Lower lobe of right lung (tissue), 2 donors: ENCODE measurements at regions not wholly inside any gene's neighbourhood (a gene's known extent, or its start where the extent isn't known, plus 50 kb on each side); places are given as distances from the start of the nearest gene placed in this dataset.
"Not testable (repeated sequence)": the region's sequence is repeated elsewhere in the genome, so short reads cannot be mapped to it uniquely, and the experiment has no call there.

Source experiments
- ATAC-seq, 2 donors: fragments of 200-7000 bp; cut with Tn5 transposase; one replicate each; pipeline ENCODE4 v1.9.1; 2020 to 2022; ENCODE audit warnings: mild to moderate bottlenecking in 2 of 2, moderate library complexity in 2 of 2
- DNase-seq: peaks from one replicate; pipeline ENCODE4 v3.0.0-alpha.2; 2020
- H3K27ac ChIP-seq: fragments of 200-600 bp; one replicate; pipeline ENCODE4 v1.8.0; 2022
- H3K27me3 ChIP-seq: fragments of 200-600 bp; one replicate; pipeline ENCODE4 v1.8.0; 2022; ENCODE audit warnings: low read depth
- H3K36me3 ChIP-seq: fragments of 200-600 bp; one replicate; pipeline ENCODE4 v1.8.0; 2022; ENCODE audit warnings: mild to moderate bottlenecking
- H3K4me1 ChIP-seq: fragments of 200-600 bp; one replicate; pipeline ENCODE4 v1.8.0; 2022
- H3K4me3 ChIP-seq: fragments of 200-600 bp; one replicate; pipeline ENCODE4 v1.8.0; 2022; ENCODE audit warnings: mild to moderate bottlenecking
- H3K9me3 ChIP-seq: fragments of 200-600 bp; one replicate; pipeline ENCODE4 v1.8.0; 2022
- intact Hi-C: fragments of 100-400 bp; cut with DNase I; formaldehyde crosslinking; loops from one replicate; pipeline ENCODE4 v1.11.0; 2022
- TF ChIP-seq, protein P1 (sequence below): fragments of 200-600 bp; IDR thresholded peaks from one replicate; pipeline ENCODE4 v1.8.0; 2022; ENCODE audit warnings: antibody characterized with exemption, mild to moderate bottlenecking
- donor health status: DM: no; HTN: yes; CAD: no; lungs with severe emphysema.

DNA sequence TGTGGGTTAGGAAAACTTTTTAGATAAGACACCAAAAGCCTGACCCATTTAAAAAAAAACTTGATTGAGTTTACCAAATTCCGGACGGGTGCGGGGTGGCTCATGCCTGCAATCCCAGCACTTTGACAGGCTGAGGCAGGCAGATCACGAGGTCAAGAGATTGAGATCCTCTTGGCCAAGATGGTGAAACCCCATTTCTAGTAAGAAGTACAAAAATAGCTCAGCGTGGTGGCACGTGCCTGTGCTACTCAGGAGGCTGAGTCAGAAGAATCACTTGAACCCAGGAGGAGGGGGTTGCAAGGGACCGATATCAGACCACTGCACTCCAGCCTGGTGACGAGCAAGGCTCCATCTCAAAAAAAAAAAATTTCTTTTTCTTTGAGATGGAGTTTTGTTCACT lies 307.8 kb upstream of the USP9Y start:
- ATAC-seq (peak in 1 of 2 donors; percentile 43), DNase-seq (peak; percentile 47)
- no peaks in the 10 kb centered on the region for H3K9me3 ChIP-seq
- intact Hi-C loops, result no loop called here
- TF ChIP-seq, protein P1, sequence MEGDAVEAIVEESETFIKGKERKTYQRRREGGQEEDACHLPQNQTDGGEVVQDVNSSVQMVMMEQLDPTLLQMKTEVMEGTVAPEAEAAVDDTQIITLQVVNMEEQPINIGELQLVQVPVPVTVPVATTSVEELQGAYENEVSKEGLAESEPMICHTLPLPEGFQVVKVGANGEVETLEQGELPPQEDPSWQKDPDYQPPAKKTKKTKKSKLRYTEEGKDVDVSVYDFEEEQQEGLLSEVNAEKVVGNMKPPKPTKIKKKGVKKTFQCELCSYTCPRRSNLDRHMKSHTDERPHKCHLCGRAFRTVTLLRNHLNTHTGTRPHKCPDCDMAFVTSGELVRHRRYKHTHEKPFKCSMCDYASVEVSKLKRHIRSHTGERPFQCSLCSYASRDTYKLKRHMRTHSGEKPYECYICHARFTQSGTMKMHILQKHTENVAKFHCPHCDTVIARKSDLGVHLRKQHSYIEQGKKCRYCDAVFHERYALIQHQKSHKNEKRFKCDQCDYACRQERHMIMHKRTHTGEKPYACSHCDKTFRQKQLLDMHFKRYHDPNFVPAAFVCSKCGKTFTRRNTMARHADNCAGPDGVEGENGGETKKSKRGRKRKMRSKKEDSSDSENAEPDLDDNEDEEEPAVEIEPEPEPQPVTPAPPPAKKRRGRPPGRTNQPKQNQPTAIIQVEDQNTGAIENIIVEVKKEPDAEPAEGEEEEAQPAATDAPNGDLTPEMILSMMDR, result no peak
- H3K27me3 ChIP-seq, result no peaks in the 10 kb centered on the region
- H3K4me3 ChIP-seq, result no peak overlapping the region
- H3K4me1 ChIP-seq, result no peaks in the 10 kb centered on the region
- no peaks in the 10 kb centered on the region for H3K36me3 ChIP-seq
- no peak overlapping the region for H3K27ac ChIP-seq

DNA sequence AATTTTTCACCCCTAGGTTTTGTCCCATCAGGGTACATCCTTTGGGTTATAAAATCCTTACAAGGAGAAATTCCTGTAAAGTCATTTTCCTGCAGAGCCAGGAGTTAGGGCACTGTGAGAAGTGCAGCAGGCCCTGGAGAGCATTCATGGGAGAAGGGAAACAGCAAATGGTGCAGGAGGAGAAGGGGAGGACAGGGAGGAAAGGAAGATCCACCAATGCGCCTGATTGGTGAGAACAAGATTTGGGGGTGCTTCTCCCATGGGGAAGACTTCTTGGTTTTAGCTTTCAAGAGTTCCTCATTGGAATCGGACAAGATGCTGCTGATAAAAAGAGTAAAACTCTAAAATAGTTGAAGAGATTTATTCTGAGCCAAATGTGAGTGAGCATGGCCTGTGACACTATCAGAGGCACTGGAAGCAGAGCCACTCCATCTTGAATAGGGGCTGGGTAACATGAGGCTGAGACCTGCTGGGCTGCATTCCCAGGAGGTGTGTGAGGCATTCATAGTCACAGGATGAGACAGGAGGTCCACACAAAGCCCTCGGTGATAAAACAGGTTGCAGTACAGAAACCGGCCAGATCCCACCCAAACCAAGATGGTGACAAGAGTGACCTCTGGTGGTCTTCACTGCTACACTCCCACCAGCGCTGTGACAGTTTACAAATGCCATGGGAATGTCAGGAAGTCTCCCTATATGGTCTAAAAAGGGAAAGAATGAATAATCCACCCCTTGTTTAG lies 305.5 kb upstream of the USP9Y start:
- H3K4me3 ChIP-seq, H3K36me3 ChIP-seq, H3K9me3 ChIP-seq, H3K4me1 ChIP-seq, intact Hi-C loops, H3K27ac ChIP-seq, DNase-seq, H3K27me3 ChIP-seq, ATAC-seq: not testable (repeated sequence)

DNA sequence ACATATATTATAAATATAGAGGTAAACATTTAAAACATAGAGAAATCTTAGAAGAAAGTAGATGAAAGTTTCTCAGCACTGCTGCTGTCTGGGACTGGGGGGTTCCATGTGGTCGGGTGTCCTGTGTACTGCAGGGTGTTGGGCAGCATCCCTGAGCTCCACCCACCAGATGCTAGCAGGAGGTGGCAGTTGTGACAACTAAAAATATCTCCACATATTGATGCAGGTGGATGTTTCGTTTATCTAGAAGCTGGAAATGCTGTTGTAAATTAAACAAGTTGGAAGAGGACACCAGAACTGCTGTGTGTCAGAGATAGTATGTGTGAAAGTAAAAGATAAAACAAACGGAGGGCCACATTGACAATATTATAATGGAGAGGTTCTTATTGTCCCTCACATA lies 297.1 kb upstream of the USP9Y start:
- H3K4me1 ChIP-seq, result no peaks in the 10 kb centered on the region
- H3K27me3 ChIP-seq, result no peaks in the 10 kb centered on the region
- intact Hi-C loops, result no loop called here
- H3K9me3 ChIP-seq, result no peaks in the 10 kb centered on the region
- no peaks in the 10 kb centered on the region for H3K36me3 ChIP-seq
- ATAC-seq (no peak), DNase-seq (no peak)
- H3K4me3 ChIP-seq, result no peak overlapping the region
- no peak overlapping the region for H3K27ac ChIP-seq
- TF ChIP-seq, protein P1, result no peak

DNA sequence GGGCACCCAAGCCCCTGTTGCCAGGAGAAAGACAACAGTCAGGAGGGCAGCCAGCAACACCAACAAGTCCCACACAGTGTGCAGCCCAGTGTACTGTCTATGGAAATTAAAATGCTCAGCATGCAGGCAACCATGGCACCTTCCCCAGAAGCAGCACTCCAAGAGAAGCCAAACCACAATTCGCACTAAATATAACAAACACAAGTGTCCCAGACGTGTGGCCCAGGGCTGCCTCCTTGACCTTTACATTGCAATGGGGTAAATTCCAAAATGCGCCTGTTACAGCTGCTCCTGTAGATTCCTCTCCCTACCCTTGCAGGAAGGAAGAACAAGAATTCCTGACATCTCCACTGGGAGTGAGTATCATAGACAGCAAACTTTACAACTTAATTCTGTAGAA lies 292.8 kb upstream of the USP9Y start:
- TF ChIP-seq, protein P1, result no peak
- Histone ChIP-seq H3K27me3 (no peaks in the 10 kb centered on the region), H3K4me3 (no peak overlapping the region), H3K36me3 (no peaks in the 10 kb centered on the region), H3K4me1 (no peaks in the 10 kb centered on the region), H3K27ac (no peak overlapping the region), H3K9me3 (no peaks in the 10 kb centered on the region)
- no peak for ATAC-seq
- intact Hi-C loops, result no loop called here
- no peak for DNase-seq

DNA sequence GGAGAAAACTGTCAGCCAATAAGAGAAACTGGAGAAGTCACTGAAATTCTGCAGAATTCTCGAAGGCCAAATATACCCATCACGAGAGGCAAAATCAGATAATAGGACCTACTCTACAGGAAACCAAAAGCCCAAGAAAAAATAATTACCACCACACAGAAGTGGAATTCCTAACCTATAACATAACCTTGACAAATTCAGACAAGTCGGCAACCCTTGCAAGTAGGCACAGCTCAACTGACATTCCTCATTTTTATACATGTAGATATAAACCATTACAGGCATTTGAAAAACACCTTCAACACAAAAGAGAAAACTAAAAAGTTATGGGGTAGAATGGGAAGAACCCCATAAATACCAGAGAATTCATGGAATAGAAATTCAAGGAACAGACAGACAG lies 290.3 kb upstream of the USP9Y start:
- no peaks in the 10 kb centered on the region for H3K36me3 ChIP-seq
- DNase-seq (no peak), ATAC-seq (no peak)
- H3K27ac ChIP-seq, result no peak overlapping the region
- no peak overlapping the region for H3K4me3 ChIP-seq
- no peaks in the 10 kb centered on the region for H3K27me3 ChIP-seq
- H3K9me3 ChIP-seq, result no peaks in the 10 kb centered on the region
- intact Hi-C loops, result no loop called here
- TF ChIP-seq, protein P1, result no peak
- no peaks in the 10 kb centered on the region for H3K4me1 ChIP-seq

DNA sequence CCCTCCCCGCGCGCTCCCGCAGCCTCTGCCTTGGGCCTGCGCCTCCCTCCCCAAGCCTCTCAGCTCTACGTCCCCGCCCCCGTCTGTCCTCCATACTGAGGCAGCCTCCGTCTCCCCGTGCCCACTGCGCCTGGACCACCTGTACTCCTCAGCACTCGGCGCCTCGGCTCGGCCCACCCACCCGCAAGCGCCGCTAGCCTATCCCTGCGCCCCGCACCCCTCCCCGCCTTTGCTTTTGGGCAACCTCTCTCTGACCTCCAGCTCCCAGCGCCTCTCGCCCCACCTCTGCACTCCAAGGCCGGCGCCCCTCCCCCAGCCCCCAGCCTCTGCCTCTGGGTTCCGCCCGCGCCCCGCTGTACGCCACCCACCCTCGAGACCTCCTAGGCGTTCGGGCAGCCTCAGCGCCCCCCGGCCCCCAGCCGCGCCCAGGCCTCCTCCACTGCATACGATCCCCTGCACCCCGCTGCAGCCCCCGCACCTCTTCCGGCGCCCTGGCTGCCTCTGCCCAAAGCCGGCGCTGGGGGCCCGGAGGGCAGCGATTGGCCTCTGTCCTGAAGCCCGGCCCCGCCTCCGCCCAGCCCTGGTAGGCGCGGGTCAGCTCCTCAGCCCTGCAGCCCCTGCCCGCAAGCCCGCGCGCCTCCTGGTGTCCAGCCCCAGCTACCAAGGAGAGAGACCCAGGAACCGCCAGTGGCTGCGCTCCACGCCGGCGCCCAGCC lies 279.8 kb upstream of the USP9Y start:
- H3K27ac ChIP-seq, result no peak overlapping the region
- ATAC-seq (peak in 1 of 2 donors; percentile 95), DNase-seq (peak; percentile 75)
- H3K9me3 ChIP-seq, result no peaks in the 10 kb centered on the region
- H3K4me3 ChIP-seq, result peak overlapping the region; percentile 37
- no peaks in the 10 kb centered on the region for H3K36me3 ChIP-seq
- intact Hi-C loops, result no loop called here
- H3K4me1 ChIP-seq, result no peaks in the 10 kb centered on the region
- no peaks in the 10 kb centered on the region for H3K27me3 ChIP-seq
- TF ChIP-seq, protein P1, result no peak
